ENCODE measurements at regions not wholly inside any gene's neighbourhood (a gene's known extent, or its start where the extent isn't known, plus 50 kb on each side); places are given as distances from the start of the nearest gene placed in this dataset.

DNA sequence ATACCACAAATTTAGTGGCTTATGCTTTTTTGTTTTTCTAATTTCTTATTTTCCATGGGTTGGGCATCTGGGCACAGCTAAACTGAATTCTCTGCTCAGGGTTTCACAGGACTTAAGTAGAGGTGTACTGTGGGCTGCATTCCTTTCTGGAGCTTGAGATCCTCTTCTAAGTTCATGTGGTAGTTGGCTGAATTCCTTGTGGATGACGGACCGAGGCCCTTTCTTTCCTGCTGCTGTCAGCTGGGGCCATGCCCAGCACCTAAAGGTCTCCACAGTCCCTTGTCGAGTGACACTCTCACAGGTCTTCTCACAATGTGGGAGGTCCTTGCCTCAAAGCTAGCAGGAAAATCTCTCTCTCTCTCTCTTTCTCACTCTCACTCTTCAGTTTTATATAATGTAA lies 433.5 kb upstream of the LRATD1 start:
- Histone ChIP-seq H3K4me1 (ENCODE audit: control insufficient read depth, insufficient read depth, low read length) (peaks cover 8% of the 10 kb centered on the region), H3K27me3 (ENCODE audit: control insufficient read depth, insufficient read depth, low read length) (no peaks in the 10 kb centered on the region), H3K4me3 (ENCODE audit: low read depth, low read length) (no peak overlapping the region), H3K9me3 (ENCODE audit: control insufficient read depth, insufficient read depth, low read length) (no peaks in the 10 kb centered on the region), H3K36me3 (ENCODE audit: control insufficient read depth, insufficient read depth, low read length) (no peaks in the 10 kb centered on the region), H3K9ac (ENCODE audit: low read depth, low read length) (no peak overlapping the region)

DNA sequence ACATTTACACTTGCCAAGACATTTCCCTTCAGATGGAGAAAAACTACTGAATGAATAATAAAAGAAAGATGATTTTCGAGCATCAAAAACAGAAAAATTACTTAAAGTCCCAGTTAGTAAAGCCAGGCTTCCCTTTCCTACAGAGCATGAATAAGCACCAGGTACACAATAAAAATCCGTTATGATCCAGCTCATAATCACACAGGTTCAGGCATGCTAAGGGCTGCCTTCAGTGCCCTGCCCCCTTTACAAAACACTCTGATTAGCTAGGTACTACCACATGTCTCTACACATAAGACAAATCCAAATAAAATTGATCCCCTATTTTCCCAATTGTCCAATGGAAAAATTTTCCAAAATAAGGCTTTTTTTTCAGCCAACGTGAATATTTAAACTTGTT lies 413.2 kb upstream of the LRATD1 start:
- H3K4me1 ChIP-seq (ENCODE audit: control insufficient read depth, insufficient read depth, low read length) = no peaks in the 10 kb centered on the region
- no peak overlapping the region for H3K9ac ChIP-seq (ENCODE audit: low read depth, low read length)
- no peaks in the 10 kb centered on the region for H3K27me3 ChIP-seq (ENCODE audit: control insufficient read depth, insufficient read depth, low read length)
- no peaks in the 10 kb centered on the region for H3K36me3 ChIP-seq (ENCODE audit: control insufficient read depth, insufficient read depth, low read length)
- H3K9me3 ChIP-seq (ENCODE audit: control insufficient read depth, insufficient read depth, low read length) = no peaks in the 10 kb centered on the region
- no peak overlapping the region for H3K4me3 ChIP-seq (ENCODE audit: low read depth, low read length)

DNA sequence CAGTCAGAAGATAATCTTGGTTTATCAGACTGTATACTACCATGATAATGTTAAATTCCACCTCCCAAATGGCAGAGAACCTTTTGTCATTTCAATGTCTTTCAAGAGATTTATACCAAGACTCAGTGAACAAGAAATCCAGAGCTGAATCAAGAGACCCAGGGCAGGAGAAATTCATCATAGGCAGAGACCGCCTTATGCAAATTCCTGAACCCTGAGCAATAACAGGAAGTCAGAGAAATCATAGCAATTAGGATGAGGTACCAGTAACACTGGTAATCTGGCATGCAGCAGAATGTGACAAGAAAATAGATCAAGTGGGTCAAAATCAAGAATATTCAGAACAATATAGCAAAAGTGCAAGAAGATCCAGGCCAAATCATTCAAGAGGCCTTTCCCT lies 412.4 kb upstream of the LRATD1 start:
- Histone ChIP-seq H3K9ac (ENCODE audit: low read depth, low read length) (no peak overlapping the region), H3K4me1 (ENCODE audit: control insufficient read depth, insufficient read depth, low read length) (no peaks in the 10 kb centered on the region), H3K4me3 (ENCODE audit: low read depth, low read length) (no peak overlapping the region), H3K9me3 (ENCODE audit: control insufficient read depth, insufficient read depth, low read length) (no peaks in the 10 kb centered on the region), H3K36me3 (ENCODE audit: control insufficient read depth, insufficient read depth, low read length) (no peaks in the 10 kb centered on the region), H3K27me3 (ENCODE audit: control insufficient read depth, insufficient read depth, low read length) (no peaks in the 10 kb centered on the region)

DNA sequence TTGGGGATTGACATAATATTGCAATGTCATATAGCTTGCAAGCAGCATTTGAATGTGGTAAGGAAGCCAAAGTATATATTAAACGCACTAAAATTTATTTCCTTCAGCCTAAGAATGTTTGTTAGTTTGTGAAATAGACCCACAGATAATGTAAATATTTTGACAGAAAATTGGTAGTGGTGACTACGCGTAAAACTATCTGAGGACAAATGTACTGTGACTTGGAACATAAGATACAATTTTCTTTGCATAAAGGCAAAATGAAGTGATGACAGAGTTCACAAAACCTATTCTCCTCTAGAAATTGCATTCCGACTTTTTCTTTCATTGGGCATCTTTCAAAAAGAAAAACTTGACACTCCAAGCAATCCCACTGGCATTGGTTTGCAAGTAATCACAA lies 411.1 kb upstream of the LRATD1 start:
- Histone ChIP-seq H3K9ac (ENCODE audit: low read depth, low read length) (no peak overlapping the region), H3K4me3 (ENCODE audit: low read depth, low read length) (no peak overlapping the region), H3K4me1 (ENCODE audit: control insufficient read depth, insufficient read depth, low read length) (no peaks in the 10 kb centered on the region), H3K36me3 (ENCODE audit: control insufficient read depth, insufficient read depth, low read length) (no peaks in the 10 kb centered on the region), H3K9me3 (ENCODE audit: control insufficient read depth, insufficient read depth, low read length) (no peaks in the 10 kb centered on the region), H3K27me3 (ENCODE audit: control insufficient read depth, insufficient read depth, low read length) (no peaks in the 10 kb centered on the region)

DNA sequence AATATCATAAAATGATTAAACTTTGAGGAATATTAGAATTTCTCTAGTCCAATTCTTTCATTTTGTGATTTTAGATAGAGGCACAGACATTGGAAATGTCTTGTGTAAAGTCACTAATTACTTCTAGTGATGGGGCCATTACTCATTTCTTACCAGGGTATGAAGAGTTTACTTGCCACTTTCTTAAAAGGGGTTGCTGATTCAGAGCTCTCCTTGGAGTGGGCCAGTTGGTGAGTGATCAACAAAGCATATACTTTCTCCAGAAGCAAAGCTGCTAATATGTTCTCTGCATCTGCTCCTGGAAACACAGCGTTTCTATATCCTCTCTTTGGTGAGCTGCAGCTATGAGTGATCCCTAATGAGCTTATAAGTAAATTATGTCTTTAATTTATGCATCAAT lies 408.9 kb upstream of the LRATD1 start:
- H3K9me3 ChIP-seq (ENCODE audit: control insufficient read depth, insufficient read depth, low read length) = no peaks in the 10 kb centered on the region
- no peak overlapping the region for H3K4me3 ChIP-seq (ENCODE audit: low read depth, low read length)
- H3K4me1 ChIP-seq (ENCODE audit: control insufficient read depth, insufficient read depth, low read length) = no peaks in the 10 kb centered on the region
- no peak overlapping the region for H3K9ac ChIP-seq (ENCODE audit: low read depth, low read length)
- no peaks in the 10 kb centered on the region for H3K36me3 ChIP-seq (ENCODE audit: control insufficient read depth, insufficient read depth, low read length)
- H3K27me3 ChIP-seq (ENCODE audit: control insufficient read depth, insufficient read depth, low read length) = no peaks in the 10 kb centered on the region

DNA sequence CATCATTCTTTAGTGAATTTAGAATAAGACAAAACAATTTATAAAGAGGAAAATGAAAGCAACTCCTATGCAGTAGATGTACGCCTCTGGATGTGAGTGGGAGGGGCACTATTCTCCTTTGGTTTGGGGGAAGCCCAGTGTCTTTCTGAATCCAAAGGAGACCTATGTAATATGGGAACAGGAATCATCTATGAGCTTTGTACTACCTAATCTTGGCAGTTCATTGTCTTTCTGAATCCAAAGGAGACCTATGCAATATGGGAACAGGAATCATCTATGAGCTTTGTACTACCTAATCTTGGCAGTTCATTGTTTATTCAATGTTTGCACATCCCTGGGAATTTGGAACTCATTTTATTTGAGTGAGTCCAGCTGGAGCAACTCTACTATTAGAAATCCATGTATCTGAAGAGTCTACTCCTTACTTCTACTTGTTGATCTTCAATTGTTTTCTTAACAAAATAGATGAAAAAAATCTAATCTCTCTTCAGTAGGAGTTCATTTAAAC lies 401.1 kb upstream of the LRATD1 start:
- no peak overlapping the region for H3K4me3 ChIP-seq (ENCODE audit: low read depth, low read length)
- peaks cover 14% of the 10 kb centered on the region for H3K4me1 ChIP-seq (ENCODE audit: control insufficient read depth, insufficient read depth, low read length)
- H3K27me3 ChIP-seq (ENCODE audit: control insufficient read depth, insufficient read depth, low read length) = peaks cover 29% of the 10 kb centered on the region
- H3K36me3 ChIP-seq (ENCODE audit: control insufficient read depth, insufficient read depth, low read length) = no peaks in the 10 kb centered on the region
- no peaks in the 10 kb centered on the region for H3K9me3 ChIP-seq (ENCODE audit: control insufficient read depth, insufficient read depth, low read length)
- no peak overlapping the region for H3K9ac ChIP-seq (ENCODE audit: low read depth, low read length)

DNA sequence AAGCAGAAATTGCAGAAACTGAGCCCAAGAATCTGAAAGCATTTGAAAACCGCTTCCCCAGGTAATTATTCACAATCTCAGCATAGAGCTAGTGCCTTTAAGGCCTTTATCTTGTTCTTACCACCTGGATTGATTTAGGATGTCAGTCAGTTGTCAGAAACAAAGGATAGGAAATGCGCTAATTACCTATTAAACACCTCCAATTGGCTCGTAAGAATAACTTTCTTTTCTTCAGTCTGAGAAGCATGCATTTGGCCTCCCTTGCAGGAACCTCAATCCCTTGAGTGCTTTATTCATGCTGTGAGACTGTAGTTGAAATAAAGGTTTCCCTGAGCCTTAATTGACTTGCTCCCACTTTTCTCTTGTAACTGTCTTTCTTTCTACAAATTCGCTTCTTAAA lies 400.3 kb upstream of the LRATD1 start:
- Histone ChIP-seq H3K9ac (ENCODE audit: low read depth, low read length) (no peak overlapping the region), H3K27me3 (ENCODE audit: control insufficient read depth, insufficient read depth, low read length) (peaks cover 29% of the 10 kb centered on the region), H3K4me3 (ENCODE audit: low read depth, low read length) (no peak overlapping the region), H3K4me1 (ENCODE audit: control insufficient read depth, insufficient read depth, low read length) (peaks cover 14% of the 10 kb centered on the region), H3K36me3 (ENCODE audit: control insufficient read depth, insufficient read depth, low read length) (no peaks in the 10 kb centered on the region), H3K9me3 (ENCODE audit: control insufficient read depth, insufficient read depth, low read length) (no peaks in the 10 kb centered on the region)

DNA sequence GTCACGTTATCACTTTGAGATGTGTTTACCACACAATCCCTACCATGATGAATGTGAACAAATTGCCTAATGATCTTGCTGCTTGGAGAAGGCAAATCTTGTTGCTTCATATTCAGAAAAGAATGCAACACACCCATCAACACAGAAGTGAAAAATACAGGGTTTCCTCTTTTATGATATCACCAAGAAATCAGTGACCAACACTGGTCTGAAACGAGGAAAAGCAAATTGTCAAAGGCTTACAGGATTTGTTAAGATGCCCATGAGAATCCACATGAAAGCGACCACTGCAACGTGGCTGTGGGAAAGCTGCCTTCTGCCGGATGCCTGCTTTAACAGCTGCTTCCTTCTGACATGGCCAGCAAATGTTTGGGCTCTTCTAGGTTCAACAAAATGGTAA lies 397.6 kb upstream of the LRATD1 start:
- Histone ChIP-seq H3K4me3 (ENCODE audit: low read depth, low read length) (no peak overlapping the region), H3K36me3 (ENCODE audit: control insufficient read depth, insufficient read depth, low read length) (no peaks in the 10 kb centered on the region), H3K27me3 (ENCODE audit: control insufficient read depth, insufficient read depth, low read length) (peaks cover 29% of the 10 kb centered on the region), H3K9me3 (ENCODE audit: control insufficient read depth, insufficient read depth, low read length) (no peaks in the 10 kb centered on the region), H3K9ac (ENCODE audit: low read depth, low read length) (no peak overlapping the region), H3K4me1 (ENCODE audit: control insufficient read depth, insufficient read depth, low read length) (peaks cover 14% of the 10 kb centered on the region)

DNA sequence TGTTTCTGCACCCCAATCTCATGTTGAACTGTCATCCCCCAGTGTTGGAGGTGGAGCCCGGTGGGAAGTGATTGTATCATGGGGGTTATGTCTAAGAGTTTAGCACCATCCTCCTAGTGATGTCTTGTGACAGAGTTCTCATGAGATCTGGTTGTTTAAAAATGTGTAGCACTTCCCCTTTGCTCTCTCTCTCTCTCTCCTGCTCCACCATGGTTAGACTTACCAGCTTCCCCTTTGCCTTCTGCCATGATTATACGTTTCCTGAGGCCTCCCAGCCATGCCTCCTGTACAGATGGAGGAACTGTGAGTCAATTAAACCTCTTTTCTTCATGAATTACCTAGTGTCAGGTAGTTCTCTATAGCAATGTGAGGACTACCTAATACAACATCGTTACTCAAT lies 396.9 kb upstream of the LRATD1 start:
- H3K36me3 ChIP-seq (ENCODE audit: control insufficient read depth, insufficient read depth, low read length) = no peaks in the 10 kb centered on the region
- peaks cover 14% of the 10 kb centered on the region for H3K4me1 ChIP-seq (ENCODE audit: control insufficient read depth, insufficient read depth, low read length)
- no peak overlapping the region for H3K4me3 ChIP-seq (ENCODE audit: low read depth, low read length)
- H3K9me3 ChIP-seq (ENCODE audit: control insufficient read depth, insufficient read depth, low read length) = no peaks in the 10 kb centered on the region
- H3K9ac ChIP-seq (ENCODE audit: low read depth, low read length) = no peak overlapping the region
- peaks cover 29% of the 10 kb centered on the region for H3K27me3 ChIP-seq (ENCODE audit: control insufficient read depth, insufficient read depth, low read length)

DNA sequence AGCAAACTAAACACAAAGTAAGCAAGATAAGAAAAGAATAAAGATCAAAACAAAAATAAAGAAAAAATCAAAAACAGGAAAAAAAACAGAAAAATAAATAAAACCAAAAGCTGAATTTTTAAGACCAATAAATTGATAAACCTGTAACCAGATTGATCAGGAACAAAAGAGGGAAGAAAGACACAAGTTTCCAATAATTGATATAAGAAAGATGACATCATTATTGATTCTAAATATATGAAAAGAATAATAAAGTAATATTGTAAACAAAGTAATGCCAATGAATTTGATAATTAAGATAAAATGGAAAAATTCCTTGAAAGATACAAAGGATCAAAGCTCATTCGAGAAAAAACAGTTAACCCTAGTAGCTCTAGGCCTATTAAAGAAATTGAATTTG lies 394.6 kb upstream of the LRATD1 start:
- Histone ChIP-seq H3K4me1 (ENCODE audit: control insufficient read depth, insufficient read depth, low read length) (peaks cover under 1% of the 10 kb centered on the region), H3K9me3 (ENCODE audit: control insufficient read depth, insufficient read depth, low read length) (no peaks in the 10 kb centered on the region), H3K9ac (ENCODE audit: low read depth, low read length) (no peak overlapping the region), H3K27me3 (ENCODE audit: control insufficient read depth, insufficient read depth, low read length) (peaks cover 22% of the 10 kb centered on the region), H3K36me3 (ENCODE audit: control insufficient read depth, insufficient read depth, low read length) (no peaks in the 10 kb centered on the region), H3K4me3 (ENCODE audit: low read depth, low read length) (no peak overlapping the region)

DNA sequence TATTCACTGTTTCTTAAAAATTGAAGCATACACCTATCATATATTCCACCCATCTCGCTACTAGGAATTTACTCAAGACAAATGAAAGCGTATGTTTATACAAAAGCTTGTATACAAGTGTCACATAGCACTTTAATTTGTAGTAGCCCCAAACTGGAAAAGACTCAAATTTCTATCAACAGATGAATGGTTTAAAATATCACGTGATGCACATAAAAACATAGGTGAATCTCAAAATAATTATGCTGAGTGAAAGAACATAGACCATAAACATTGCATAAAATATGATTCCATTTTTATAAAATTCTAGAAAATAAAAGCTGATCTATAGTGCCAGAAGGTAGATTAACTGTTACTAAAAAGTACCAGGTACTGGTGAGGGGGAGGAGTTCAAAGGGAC lies 392.9 kb upstream of the LRATD1 start:
- H3K4me3 ChIP-seq (ENCODE audit: low read depth, low read length) = no peak overlapping the region
- H3K4me1 ChIP-seq (ENCODE audit: control insufficient read depth, insufficient read depth, low read length) = no peaks in the 10 kb centered on the region
- peaks cover 6% of the 10 kb centered on the region for H3K27me3 ChIP-seq (ENCODE audit: control insufficient read depth, insufficient read depth, low read length)
- no peak overlapping the region for H3K9ac ChIP-seq (ENCODE audit: low read depth, low read length)
- H3K36me3 ChIP-seq (ENCODE audit: control insufficient read depth, insufficient read depth, low read length) = no peaks in the 10 kb centered on the region
- no peaks in the 10 kb centered on the region for H3K9me3 ChIP-seq (ENCODE audit: control insufficient read depth, insufficient read depth, low read length)

DNA sequence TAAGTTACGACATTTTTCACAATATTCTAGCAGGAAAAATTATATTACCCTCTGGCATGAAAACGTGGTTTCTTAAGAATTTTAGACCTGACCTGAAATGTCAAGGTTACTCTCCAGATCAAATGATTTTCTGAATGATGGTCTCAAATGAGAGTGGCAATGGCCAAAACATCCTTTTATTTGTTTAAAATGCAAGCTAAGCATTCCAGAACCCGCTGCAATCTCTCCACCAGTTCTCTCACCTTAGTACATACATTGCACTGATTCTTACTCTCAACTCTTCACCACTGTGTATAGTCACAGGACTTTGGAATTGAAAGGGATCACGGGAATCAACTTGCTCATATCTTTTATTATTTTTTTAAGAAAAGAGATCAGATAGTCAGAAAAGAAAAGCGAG lies 391.6 kb upstream of the LRATD1 start:
- Histone ChIP-seq H3K9ac (ENCODE audit: low read depth, low read length) (no peak overlapping the region), H3K4me3 (ENCODE audit: low read depth, low read length) (no peak overlapping the region), H3K27me3 (ENCODE audit: control insufficient read depth, insufficient read depth, low read length) (peaks cover 3% of the 10 kb centered on the region), H3K9me3 (ENCODE audit: control insufficient read depth, insufficient read depth, low read length) (no peaks in the 10 kb centered on the region), H3K36me3 (ENCODE audit: control insufficient read depth, insufficient read depth, low read length) (no peaks in the 10 kb centered on the region), H3K4me1 (ENCODE audit: control insufficient read depth, insufficient read depth, low read length) (no peaks in the 10 kb centered on the region)

DNA sequence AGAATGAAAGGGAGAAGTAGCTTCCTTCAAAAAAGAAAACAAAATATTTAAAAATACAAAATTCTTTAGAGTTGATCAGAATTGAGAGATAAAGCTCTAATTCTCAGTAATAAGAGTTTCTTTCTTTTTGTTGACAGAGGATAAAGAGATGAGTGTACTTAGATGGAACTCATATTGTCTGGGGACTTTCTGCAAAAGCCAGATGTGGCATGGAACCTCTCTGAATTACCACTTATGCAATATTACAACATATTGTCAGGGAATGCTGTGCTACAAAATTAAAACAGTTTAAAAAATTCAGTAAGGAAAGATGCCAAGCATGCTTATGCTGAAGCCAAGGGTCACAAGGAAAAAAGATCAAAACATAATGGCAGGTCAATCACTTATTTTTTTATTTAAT lies 386.6 kb upstream of the LRATD1 start:
- Histone ChIP-seq H3K4me3 (ENCODE audit: low read depth, low read length) (no peak overlapping the region), H3K27me3 (ENCODE audit: control insufficient read depth, insufficient read depth, low read length) (no peaks in the 10 kb centered on the region), H3K9ac (ENCODE audit: low read depth, low read length) (no peak overlapping the region), H3K36me3 (ENCODE audit: control insufficient read depth, insufficient read depth, low read length) (no peaks in the 10 kb centered on the region), H3K4me1 (ENCODE audit: control insufficient read depth, insufficient read depth, low read length) (no peaks in the 10 kb centered on the region), H3K9me3 (ENCODE audit: control insufficient read depth, insufficient read depth, low read length) (no peaks in the 10 kb centered on the region)
